ENCODE measurements at regions not wholly inside any gene's neighbourhood (a gene's known extent, or its start where the extent isn't known, plus 50 kb on each side); places are given as distances from the start of the nearest gene placed in this dataset.
A peak's percentile ranks its signal among the peaks of the same experiment; 100 is the strongest.

DNA sequence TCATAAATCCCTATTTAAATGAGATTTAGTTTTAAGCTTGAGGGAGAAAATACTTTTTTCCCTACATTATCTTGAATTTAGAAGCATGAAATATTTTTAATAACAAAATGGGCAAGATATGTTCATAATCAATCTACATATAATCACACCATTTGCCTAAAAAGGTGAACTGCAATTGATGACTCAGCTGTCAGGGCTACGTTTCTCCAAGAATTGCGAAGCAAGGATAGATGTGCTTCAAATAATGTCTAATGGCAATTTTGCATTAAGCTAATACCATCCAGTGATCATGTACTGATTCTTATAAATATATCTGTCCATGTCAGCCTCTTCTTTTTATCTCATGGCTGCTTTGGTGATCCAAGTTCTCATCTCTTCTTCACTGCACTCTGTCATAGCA lies 404.4 kb downstream of the MAN2A1 start:
- DNase-seq (ENCODE audit: low read depth): no peak
- H3K4me3 ChIP-seq (ENCODE audit: low read depth, low read length): no peak overlapping the region

DNA sequence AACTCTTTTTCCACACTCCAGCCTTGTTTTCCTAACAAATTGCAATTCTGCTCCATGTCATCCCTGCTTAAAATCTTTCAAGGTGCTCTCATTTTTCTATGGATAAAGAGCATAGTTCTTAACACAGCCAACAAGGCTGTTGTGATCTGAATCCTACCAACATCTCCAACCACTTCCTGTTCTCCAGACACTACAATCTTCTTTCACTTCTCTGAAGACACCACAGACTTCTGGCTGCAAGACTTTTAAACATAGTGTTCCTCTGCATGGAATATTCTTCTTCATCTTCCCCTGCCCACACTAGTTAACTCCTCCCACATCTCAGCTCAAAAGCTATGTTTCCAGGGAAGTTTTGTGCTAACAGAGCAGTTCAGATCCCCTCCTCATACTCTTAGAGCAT lies 404.8 kb downstream of the MAN2A1 start:
- H3K4me3 ChIP-seq (ENCODE audit: low read depth, low read length): no peak overlapping the region
- no peak for DNase-seq (ENCODE audit: low read depth)

DNA sequence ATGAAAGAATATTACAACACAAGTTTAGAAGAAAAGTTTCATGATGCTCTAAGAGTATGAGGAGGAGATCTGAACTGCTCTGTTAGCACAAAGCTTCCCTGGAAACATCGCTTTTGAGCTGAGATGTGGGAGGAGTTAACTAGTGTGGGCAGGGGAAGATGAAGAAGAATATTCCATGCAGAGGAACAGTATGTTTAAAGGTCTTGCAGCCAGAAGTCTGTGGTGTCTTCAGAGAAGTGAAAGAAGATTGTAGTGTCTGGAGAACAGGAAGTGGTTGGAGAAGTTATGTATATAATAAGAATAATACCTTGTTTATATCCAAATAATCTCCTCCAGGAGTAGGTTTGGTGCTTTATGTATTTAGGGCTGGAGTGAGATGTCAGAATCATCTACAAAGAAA lies 406.7 kb downstream of the MAN2A1 start:
- no peak overlapping the region for H3K4me3 ChIP-seq (ENCODE audit: low read depth, low read length)
- no peak for DNase-seq (ENCODE audit: low read depth)

DNA sequence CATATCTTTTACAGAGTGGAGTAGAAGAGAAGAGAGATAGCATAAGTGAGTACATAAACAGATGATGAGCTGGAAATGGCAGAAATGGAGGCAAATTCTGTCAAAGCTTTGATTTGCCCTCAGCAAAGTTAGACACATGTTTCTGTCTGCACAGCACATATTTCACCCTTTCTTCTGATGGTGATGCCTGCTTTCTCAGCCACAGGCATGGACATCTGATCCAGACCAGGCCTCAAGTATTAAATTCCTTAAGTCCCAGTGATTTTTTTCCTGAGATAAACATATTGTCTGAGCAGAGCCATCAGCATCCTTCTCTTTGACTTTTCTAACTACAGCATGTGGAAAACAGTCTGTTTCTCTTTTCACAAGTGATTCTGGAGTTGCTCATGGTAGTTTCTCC lies 409.8 kb downstream of the MAN2A1 start:
- DNase-seq (ENCODE audit: low read depth): no peak

DNA sequence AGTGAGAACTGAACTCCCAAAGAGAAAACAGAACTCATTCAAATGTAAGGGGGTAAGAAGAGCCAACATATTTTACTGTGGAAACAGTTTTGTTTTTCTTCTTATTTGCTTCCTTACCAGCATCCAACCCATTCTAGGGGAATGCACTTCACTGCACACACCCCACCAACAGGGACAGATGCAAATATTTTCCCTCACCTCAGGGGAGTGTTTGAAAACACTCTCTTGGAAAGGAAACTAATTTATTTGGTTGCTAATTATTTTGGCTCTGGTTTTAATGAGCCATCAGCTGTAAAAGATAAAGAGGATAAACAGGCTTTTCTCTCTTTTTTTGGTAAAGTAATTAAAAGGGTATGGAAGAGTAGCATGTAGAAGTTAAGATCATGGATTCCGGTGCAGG lies 413.4 kb downstream of the MAN2A1 start:
- no peak for DNase-seq (ENCODE audit: low read depth)
- H3K4me3 ChIP-seq (ENCODE audit: low read depth, low read length): no peak overlapping the region

More for the DNA sequence above, 409.8 kb downstream of the MAN2A1 start:
- H3K4me3 ChIP-seq (ENCODE audit: low read depth, low read length): no peak overlapping the region

DNA sequence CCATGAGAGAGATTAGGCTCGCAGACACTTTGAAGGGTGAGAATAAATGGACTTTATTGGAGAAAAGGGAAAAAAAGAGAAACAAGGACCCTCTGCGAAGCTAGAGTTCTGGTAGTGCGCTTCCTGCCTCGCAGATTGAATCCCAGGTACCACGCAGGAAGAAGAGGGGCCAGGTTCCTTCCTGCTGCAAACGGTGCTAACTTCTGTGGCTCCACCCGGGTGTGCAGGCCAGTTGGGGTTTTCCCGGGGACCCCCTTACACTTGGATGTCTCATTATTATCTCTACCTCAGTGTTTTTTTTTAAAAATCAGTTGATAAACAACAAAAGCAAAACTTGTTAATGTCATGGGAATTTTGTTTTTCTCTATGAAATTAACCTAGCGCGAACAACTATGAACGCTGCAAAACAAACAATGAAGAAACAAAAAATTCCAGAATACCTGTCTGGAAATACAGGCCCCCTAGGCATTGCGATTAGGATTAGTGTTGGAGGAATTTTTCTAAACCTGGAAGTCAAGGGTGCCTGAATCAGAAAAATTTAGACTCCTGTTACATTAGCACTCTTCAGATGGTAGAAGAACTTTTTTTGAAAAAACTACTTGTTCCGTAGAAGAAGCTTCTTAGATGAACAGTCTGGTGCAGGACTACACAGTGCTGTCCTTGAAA lies 414.5 kb downstream of the MAN2A1 start:
- no peak for DNase-seq (ENCODE audit: low read depth)
- H3K4me3 ChIP-seq (ENCODE audit: low read depth, low read length): no peak overlapping the region

DNA sequence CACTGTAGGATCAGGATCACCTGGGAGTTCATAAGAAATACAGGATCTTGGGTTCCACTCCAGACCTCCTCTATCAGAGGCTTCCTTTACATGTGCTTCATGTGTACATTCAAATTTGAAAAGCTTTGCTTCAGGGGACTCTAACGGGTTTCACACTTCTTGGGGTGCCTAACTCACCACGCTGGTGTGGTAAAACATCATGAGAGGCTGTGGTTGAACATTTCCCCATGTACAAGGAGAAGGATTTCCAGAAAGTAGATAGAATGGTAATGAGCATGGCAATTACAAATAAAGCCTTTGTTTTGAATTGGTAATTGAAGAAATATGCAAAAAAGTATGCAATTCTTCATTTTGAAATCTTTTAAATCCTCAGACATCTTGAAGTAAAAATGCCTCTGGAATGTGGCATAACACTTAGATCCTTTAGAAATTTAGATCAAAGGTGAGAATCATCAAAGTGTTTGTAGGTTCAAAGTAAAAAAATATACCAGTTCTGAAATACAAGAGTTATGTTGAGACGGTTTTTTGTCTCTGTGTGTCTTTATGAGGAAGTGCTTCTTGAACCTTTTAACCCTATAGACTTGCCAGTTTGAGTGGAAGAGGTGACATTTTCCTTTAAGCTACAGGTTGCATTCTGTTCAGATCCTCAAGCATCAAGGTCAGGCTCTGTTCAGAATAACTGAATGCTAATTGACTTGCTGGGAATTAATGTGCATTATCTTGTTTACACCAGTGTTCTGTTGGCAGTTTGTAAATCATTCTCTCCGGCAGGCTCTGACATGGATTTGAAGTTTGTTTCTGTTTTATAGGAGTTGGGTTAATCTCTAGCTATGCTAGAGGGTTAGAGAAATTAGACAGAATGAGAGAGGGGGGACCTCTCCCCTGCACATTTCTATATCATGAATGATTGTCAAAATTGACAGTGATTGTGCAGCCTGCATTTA lies 415.3 kb downstream of the MAN2A1 start:
- DNase-seq (ENCODE audit: low read depth): no peak
- H3K4me3 ChIP-seq (ENCODE audit: low read depth, low read length): no peak overlapping the region

DNA sequence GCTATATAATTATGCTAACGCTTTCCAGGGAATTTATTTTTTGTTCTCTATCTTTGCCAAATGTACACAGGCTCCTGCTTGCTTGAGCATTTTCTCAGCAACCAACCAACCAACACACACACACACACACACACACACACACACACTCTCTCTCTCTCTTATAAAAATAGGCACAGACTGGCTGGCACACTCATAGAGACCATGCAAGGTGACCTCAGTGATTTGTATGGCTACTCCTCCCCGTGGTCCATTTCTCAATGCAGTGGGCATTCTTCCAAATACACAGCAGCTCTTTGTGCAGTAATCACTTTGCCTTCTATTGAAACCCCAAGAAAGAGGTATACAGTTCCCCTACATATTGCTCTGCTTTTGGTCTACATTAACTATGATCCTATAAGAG lies 416.0 kb downstream of the MAN2A1 start:
- DNase-seq (ENCODE audit: low read depth): peak; percentile 43
- H3K4me3 ChIP-seq (ENCODE audit: low read depth, low read length): no peak overlapping the region

DNA sequence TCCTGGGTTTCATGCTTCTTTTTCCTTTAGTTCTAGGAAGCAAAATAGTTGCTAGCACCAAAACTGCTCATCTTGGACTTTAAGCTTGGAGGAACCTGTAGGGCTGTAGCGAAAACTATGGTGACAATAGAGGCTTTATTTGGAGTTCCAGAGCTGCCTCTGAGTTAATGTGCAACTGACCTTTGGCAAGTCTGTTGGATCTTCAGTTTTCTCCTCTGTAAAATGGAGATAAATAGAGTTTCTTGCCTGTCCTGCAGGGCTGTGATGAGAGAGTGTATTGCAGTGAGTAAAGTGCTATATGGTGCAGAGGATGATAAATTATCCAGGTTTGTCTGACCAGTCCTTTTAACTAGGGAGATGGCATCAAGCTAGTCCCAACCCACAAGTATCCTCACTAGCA lies 417.0 kb downstream of the MAN2A1 start:
- no peak for DNase-seq (ENCODE audit: low read depth)
- no peak overlapping the region for H3K4me3 ChIP-seq (ENCODE audit: low read depth, low read length)

DNA sequence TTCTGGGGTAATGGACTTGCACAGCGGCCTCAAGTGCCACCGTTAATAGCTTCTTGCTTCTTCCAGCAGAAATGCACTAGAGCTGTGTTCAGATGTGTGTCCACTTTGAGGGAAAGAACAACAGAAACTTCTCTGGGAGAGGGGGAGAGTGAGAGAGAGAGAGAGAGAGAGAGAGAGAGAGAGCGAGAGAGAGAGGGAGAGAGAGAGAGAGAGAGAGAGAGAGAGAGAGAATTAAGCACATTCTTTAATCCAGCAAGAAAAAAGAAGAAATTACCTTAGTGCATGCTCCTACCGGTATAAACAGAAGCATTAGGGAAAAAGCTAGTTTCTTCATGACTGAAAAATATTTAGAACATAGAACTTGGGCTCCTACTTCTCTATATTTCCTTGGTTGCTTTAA lies 418.8 kb downstream of the MAN2A1 start:
- H3K4me3 ChIP-seq (ENCODE audit: low read depth, low read length): no peak overlapping the region
- no peak for DNase-seq (ENCODE audit: low read depth)

DNA sequence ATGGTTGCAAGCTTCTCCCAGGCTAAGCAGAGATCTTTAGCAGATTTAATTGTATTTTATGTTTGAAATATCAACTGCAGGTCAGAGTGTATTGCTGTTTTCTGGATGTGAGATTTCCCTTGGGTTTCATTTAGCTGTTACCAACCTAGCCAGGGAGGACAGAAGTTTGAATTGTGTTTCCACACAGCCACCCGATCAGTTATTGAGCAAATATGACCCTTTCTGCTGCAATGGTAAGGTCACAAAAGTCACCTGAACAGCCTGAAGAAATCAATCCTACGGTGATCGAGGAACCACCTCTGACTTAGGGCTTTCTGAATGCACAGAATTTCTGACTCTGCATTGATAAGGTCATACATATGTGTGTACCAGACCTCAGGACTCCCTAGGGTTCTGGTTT lies 419.9 kb downstream of the MAN2A1 start:
- DNase-seq (ENCODE audit: low read depth): no peak

DNA sequence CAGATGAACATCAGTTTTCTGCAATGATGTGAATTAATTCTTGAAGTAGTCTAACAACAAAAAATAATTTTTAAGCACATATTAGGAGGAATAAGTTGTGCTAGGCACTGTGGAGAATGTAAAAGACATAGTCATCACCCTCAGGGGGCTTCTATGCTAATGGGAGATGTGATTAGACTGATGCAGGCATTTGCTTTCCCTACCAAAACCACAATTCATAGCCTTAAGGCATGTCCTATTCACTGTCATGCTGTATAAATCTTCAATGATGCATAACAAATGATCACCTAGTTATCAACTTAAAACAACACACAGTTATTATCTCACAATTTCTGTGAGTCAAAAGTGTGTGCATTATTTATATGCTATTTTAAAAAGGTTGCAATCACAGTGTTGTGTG lies 422.6 kb downstream of the MAN2A1 start:
- H3K4me3 ChIP-seq (ENCODE audit: low read depth, low read length): no peak overlapping the region
- DNase-seq (ENCODE audit: low read depth): no peak

More for the DNA sequence above, 419.9 kb downstream of the MAN2A1 start:
- no peak overlapping the region for H3K4me3 ChIP-seq (ENCODE audit: low read depth, low read length)

DNA sequence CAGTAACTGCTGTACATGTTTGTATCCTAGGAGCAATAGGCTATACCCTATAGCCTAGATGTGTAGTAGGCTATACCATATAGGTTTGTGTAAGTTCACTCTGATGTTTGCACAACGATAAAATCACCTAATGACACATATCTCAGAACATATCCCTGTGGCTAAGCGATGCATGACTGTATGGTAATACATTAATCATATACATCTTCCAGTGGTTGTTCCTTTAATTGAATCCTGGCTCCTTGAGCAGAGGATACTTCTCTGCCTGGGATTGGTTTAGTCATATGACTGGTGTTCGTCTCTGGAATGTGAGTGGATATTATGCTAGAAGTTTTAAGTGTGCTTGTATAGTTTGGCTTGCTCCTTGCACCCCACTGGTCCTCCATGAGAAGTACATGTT lies 425.8 kb downstream of the MAN2A1 start:
- DNase-seq (ENCODE audit: low read depth): no peak
- no peak overlapping the region for H3K4me3 ChIP-seq (ENCODE audit: low read depth, low read length)

DNA sequence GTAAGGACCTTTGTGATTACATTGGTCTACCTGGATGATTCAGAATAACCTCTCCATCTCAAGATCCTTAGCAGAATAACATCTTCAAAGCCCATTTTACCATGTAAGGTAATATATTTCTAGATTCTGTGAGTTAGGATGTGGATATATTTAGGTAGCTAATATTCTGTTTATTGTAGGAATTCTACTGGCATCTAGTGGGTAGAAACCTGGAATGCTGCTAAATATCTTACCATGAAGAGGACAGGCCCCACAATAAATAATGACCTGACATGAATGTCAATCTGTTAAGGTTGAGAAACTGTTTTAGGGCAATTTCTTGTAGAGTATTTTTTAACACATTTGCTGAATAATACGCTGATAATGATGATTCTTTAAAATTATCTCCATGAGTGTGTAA lies 426.8 kb downstream of the MAN2A1 start:
- H3K4me3 ChIP-seq (ENCODE audit: low read depth, low read length): no peak overlapping the region
- DNase-seq (ENCODE audit: low read depth): no peak

DNA sequence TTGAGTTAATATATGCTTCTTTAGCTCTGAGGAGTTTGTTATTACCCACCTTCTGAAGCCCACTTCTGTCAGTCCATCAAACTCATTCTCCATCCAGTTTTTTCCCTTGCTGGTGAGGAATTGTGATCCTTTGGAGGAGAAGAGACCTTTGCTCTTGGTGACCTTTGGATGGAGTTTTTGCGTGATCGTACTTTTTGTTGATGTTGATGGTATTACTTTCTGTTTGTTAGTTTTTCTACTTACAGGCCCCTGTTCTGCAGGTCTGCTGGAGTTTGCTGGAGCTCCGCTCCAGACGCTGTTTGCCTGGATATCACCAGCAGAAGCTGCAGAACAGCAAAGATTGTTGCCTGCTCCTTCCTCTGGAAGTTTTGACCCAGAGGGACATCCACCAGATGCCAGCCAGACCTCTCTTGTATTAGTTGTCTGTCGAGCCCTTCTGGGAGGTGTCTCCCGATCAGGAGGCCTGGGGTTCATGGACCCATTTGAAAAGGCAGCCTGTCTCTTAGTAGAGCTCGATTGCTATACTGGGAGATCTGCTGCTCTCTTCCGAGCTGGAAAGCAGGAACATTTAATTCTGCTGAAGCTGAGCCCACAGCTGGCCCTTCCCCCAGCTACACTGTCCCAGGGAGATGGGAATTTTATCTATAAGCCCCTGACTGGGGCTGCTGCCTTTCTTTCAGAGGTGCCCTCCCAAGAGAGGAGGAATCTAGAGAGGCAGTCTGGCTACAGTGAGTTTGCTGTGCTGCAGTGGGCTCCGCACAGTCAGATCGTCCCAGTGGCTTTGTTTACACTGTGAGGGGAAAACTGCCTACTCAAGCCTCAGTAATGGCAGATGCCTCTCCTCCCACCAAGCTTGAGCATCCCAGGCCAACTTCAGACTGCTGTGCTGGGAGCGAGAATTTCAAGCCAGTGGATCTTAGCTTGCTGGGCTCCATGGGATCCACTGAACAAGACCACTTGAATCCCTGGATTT lies 445.5 kb downstream of the MAN2A1 start:
- no peak for DNase-seq (ENCODE audit: low read depth)

DNA sequence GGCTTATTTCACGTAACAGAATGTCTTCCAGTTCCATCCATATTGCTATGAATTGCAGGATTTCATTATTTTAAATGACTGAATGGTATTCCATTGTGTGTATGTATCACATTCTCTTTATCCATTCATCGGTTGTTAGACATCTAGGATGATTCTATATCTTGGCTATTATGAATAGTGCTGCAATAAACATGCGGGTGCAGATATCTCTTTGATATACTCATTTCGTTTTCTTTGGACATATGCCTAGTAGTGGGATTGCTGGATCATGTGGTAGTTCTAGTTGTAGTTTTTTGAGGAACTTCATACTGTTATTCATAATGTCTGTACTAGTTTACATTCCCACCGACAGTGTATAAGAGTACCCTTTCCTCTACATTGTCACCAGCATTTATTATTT lies 460.5 kb downstream of the MAN2A1 start:
- no peak overlapping the region for H3K4me3 ChIP-seq (ENCODE audit: low read depth, low read length)
- DNase-seq (ENCODE audit: low read depth): peak; percentile 64

More for the DNA sequence above, 445.5 kb downstream of the MAN2A1 start:
- H3K4me3 ChIP-seq (ENCODE audit: low read depth, low read length): no peak overlapping the region

DNA sequence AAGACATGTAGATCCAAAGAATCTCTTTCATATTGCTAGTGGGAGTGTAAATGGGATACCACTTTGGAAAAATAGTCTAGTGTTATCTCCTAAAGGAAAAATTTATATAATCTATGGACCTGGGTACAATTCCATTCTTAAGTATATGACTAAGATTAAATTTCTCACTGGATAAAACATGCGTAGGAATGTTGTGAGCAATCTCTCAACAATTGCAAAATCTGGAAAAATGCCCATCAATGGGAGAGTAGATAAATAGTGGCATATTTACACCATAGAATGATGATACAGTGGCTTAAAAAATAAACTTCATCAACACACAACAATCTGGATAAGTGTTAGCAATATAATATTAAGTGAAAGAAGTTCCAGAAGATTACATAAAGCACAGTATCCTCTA lies 469.5 kb downstream of the MAN2A1 start:
- no peak overlapping the region for H3K4me3 ChIP-seq (ENCODE audit: low read depth, low read length)
- peak; percentile 41 for DNase-seq (ENCODE audit: low read depth)

DNA sequence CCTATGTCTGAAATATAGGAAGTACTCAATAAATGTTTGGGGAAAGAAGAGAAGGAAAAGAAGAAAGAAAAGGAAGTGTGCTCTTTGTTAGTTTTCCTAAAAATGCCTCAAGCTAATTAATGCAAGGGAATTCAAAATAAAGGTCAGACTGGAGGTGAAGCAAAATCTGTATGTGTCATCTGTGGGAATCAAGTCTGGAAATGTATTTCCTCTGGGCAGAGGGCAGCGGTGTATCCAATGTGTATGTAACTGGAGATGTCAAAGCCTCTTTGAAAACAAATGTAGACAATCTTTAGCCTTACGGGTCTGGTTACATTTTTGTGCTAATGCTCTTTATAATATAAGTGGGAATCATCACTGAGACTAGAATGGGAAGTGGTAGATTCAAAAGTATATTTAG lies 471.4 kb downstream of the MAN2A1 start:
- DNase-seq (ENCODE audit: low read depth): no peak
- H3K4me3 ChIP-seq (ENCODE audit: low read depth, low read length): no peak overlapping the region

DNA sequence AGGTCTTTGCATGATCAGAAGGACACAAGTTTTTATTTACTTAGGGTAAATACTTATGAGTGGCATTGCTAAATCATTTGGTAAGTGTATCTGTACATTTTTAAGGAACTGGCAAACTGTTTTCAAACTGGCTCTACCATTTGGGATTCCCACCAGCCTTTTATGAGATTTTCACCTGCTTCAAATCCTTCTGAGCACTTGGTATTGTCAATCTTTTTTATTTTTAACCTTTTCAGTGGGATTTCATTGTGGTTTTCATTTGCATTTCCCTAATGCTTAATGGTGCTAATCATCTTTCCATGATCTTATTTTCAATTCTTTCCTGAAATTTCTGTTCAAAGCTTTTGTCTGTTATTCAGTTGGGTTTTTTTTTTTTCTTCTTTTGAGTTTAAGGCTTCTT lies 475.6 kb downstream of the MAN2A1 start:
- DNase-seq (ENCODE audit: low read depth): no peak
- no peak overlapping the region for H3K4me3 ChIP-seq (ENCODE audit: low read depth, low read length)

DNA sequence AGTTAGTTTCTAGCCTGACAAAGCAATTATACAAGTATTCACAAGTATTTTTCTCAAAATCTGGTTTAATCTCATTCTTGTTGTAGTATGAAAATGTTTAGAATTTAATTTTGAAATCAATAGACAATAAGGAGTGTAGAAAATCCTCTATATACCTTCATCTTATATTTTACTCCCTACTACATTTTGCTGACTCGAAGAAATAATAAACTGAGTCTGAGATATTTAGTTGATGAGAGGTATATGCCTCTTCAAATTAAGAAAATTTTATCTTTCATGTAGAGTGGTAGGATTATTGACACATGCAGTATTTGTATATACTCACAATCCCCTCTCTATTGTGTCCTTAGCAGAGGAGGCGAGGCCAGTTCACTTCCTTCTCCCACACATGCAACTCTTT lies 477.7 kb downstream of the MAN2A1 start:
- no peak overlapping the region for H3K4me3 ChIP-seq (ENCODE audit: low read depth, low read length)
- no peak for DNase-seq (ENCODE audit: low read depth)
